ENCODE measurements at regions not wholly inside any gene's neighbourhood (a gene's known extent, or its start where the extent isn't known, plus 50 kb on each side); places are given as distances from the start of the nearest gene placed in this dataset.

- peaks cover 23% of the 10 kb centered on the region for H3K9me3 Mint-ChIP-seq (ENCODE audit: unreplicated experiment)
- peak overlapping the region; percentile 18 for H3K27ac Mint-ChIP-seq (ENCODE audit: low read depth, unreplicated experiment)
- no peak for TF ChIP-seq CTCF (IDR thresholded peaks at IDR 0.05; ENCODE audit: unreplicated experiment)
- intact Hi-C loops (cut with micrococcal nuclease): no loop called here
- no peaks in the 10 kb centered on the region for H3K27me3 Mint-ChIP-seq (ENCODE audit: insufficient read depth, unreplicated experiment)
- ChIA-PET CTCF (interaction anchor here (0.6 to 0.7 kb wide), 2 partner anchors 14 to 425 kb away, joined by 3 read pairs; no protein-coding TSS in a partner anchor), POLR2A (no interaction called here)
- peaks cover under 1% of the 10 kb centered on the region for H3K4me1 Mint-ChIP-seq (ENCODE audit: insufficient read depth, unreplicated experiment)
- H3K4me3 Mint-ChIP-seq (ENCODE audit: unreplicated experiment): no peak overlapping the region
- no TSS peak for BruUV-seq (replicated peaks)
- DNase-seq (ENCODE audit: unreplicated experiment): no peak
- no peaks in the 10 kb centered on the region for H3K36me3 Mint-ChIP-seq (ENCODE audit: insufficient read depth, unreplicated experiment)
Observed at GRCh38 chr1:14090062-14090461, 390.1 kb downstream of the PRDM2 start.

- no peak for TF ChIP-seq CTCF (IDR thresholded peaks at IDR 0.05; ENCODE audit: unreplicated experiment)
- DNase-seq (ENCODE audit: unreplicated experiment): no peak
- H3K36me3 Mint-ChIP-seq (ENCODE audit: insufficient read depth, unreplicated experiment): no peaks in the 10 kb centered on the region
- H3K27me3 Mint-ChIP-seq (ENCODE audit: insufficient read depth, unreplicated experiment): no peaks in the 10 kb centered on the region
- no peak overlapping the region for H3K4me3 Mint-ChIP-seq (ENCODE audit: unreplicated experiment)
- no TSS peak for BruUV-seq (replicated peaks)
- CTCF ChIA-PET: no interaction called here
- H3K4me1 Mint-ChIP-seq (ENCODE audit: insufficient read depth, unreplicated experiment): peaks cover 4% of the 10 kb centered on the region
- intact Hi-C loops (cut with micrococcal nuclease): no loop called here
- POLR2A ChIA-PET: no interaction called here
- peaks cover 23% of the 10 kb centered on the region for H3K9me3 Mint-ChIP-seq (ENCODE audit: unreplicated experiment)
- peak overlapping the region; percentile 18 for H3K27ac Mint-ChIP-seq (ENCODE audit: low read depth, unreplicated experiment)
Observed at GRCh38 chr1:14090531-14090930, 390.5 kb downstream of the PRDM2 start.

GRCh38 chr1:14094611-14095400, 394.8 kb downstream of the PRDM2 start:
- ChIA-PET POLR2A (no interaction called here), CTCF (interaction anchor here (1.0 to 1.2 kb wide), 3 partner anchors 129 to 931 kb away, joined by 3 read pairs; no protein-coding TSS in a partner anchor)
- H3K27ac Mint-ChIP-seq (ENCODE audit: low read depth, unreplicated experiment): no peak overlapping the region
- TF ChIP-seq CTCF (IDR thresholded peaks at IDR 0.05; ENCODE audit: unreplicated experiment): peak; percentile 43
- H3K4me1 Mint-ChIP-seq (ENCODE audit: insufficient read depth, unreplicated experiment): peaks cover 4% of the 10 kb centered on the region
- peak; percentile 43 for DNase-seq (ENCODE audit: unreplicated experiment)
- no TSS peak for BruUV-seq (replicated peaks)
- no peaks in the 10 kb centered on the region for H3K27me3 Mint-ChIP-seq (ENCODE audit: insufficient read depth, unreplicated experiment)
- intact Hi-C loops (cut with micrococcal nuclease): loop anchor here (1.0 to 5.0 kb wide), 3 partner anchors 128 to 947 kb away; no protein-coding TSS in a partner anchor
- H3K36me3 Mint-ChIP-seq (ENCODE audit: insufficient read depth, unreplicated experiment): no peaks in the 10 kb centered on the region
- no peak overlapping the region for H3K4me3 Mint-ChIP-seq (ENCODE audit: unreplicated experiment)
- peaks cover 17% of the 10 kb centered on the region for H3K9me3 Mint-ChIP-seq (ENCODE audit: unreplicated experiment)

- H3K36me3 Mint-ChIP-seq (ENCODE audit: insufficient read depth, unreplicated experiment): no peaks in the 10 kb centered on the region
- no TSS peak for BruUV-seq (replicated peaks)
- CTCF ChIA-PET: interaction anchor here (0.6 to 0.9 kb wide), 3 partner anchors 44 to 920 kb away, joined by 3 read pairs; no protein-coding TSS in a partner anchor
Observed at GRCh38 chr1:14098294-14098913, 398.4 kb downstream of the PRDM2 start.

More at GRCh38 chr1:14098294-14098913, 398.4 kb downstream of the PRDM2 start:
- intact Hi-C loops (cut with micrococcal nuclease): loop anchor here (5.0 kb wide), 2 partner anchors 131 to 944 kb away; no protein-coding TSS in a partner anchor
- H3K4me3 Mint-ChIP-seq (ENCODE audit: unreplicated experiment): no peak overlapping the region
- POLR2A ChIA-PET: interaction anchor here (1.1 kb wide), 1 partner anchor 29 kb away, joined by 3 read pairs; no protein-coding TSS in a partner anchor
- no peak for DNase-seq (ENCODE audit: unreplicated experiment)
- peaks cover 4% of the 10 kb centered on the region for H3K4me1 Mint-ChIP-seq (ENCODE audit: insufficient read depth, unreplicated experiment)
- no peaks in the 10 kb centered on the region for H3K9me3 Mint-ChIP-seq (ENCODE audit: unreplicated experiment)
- no peak for TF ChIP-seq CTCF (IDR thresholded peaks at IDR 0.05; ENCODE audit: unreplicated experiment)
- no peak overlapping the region for H3K27ac Mint-ChIP-seq (ENCODE audit: low read depth, unreplicated experiment)
- H3K27me3 Mint-ChIP-seq (ENCODE audit: insufficient read depth, unreplicated experiment): no peaks in the 10 kb centered on the region

All from MCF 10A (cell line).